ENCODE measurements at regions not wholly inside any gene's neighbourhood (a gene's known extent, or its start where the extent isn't known, plus 50 kb on each side); places are given as distances from the start of the nearest gene placed in this dataset.

GRCh38 chr2:49582946-49583345 lies 428.6 kb upstream of the FSHR start:
- Histone ChIP-seq H3F3A (ENCODE audit: insufficient read depth, low read length) (no peaks in the 10 kb centered on the region), H2AFZ (ENCODE audit: low read length) (no peak overlapping the region), H3K27me3 (ENCODE audit: insufficient read depth, low read length) (no peaks in the 10 kb centered on the region), H3K27ac (ENCODE audit: low read depth, low read length, poor library complexity, severe bottlenecking) (no peak overlapping the region), H4K20me1 (ENCODE audit: insufficient read depth, low read length) (no peaks in the 10 kb centered on the region), H3K79me2 (ENCODE audit: insufficient read depth, low read length) (no peaks in the 10 kb centered on the region), H3K9me3 (ENCODE audit: low read length) (no peaks in the 10 kb centered on the region), H3K4me3 (ENCODE audit: low read depth, low read length, poor library complexity, severe bottlenecking) (no peak overlapping the region), H3K9me2 (ENCODE audit: low read depth, low read length) (no peaks in the 10 kb centered on the region), H3K4me2 (ENCODE audit: low read length) (no peak overlapping the region), H3K36me3 (ENCODE audit: insufficient read depth, low read length) (no peaks in the 10 kb centered on the region), H3K4me1 (ENCODE audit: insufficient read depth, low read length, severe bottlenecking) (no peaks in the 10 kb centered on the region), H3K9ac (ENCODE audit: low read length) (no peak overlapping the region)
- TF ChIP-seq CTCF (IDR thresholded peaks at IDR 0.05; ENCODE audit: low read length) (no peak), EZH2 (IDR thresholded peaks at IDR 0.05; ENCODE audit: borderline replicate concordance, low read length) (no peak)

GRCh38 chr2:49577041-49577440 lies 422.7 kb upstream of the FSHR start:
- TF ChIP-seq EZH2 (IDR thresholded peaks at IDR 0.05; ENCODE audit: borderline replicate concordance, low read length) (no peak), CTCF (IDR thresholded peaks at IDR 0.05; ENCODE audit: low read length) (no peak)
- H3K27ac ChIP-seq (ENCODE audit: low read depth, low read length, poor library complexity, severe bottlenecking), result no peak overlapping the region
- H3K4me3 ChIP-seq (ENCODE audit: low read depth, low read length, poor library complexity, severe bottlenecking), result no peak overlapping the region
- no peak overlapping the region for H2AFZ ChIP-seq (ENCODE audit: low read length)
- no peaks in the 10 kb centered on the region for H3K79me2 ChIP-seq (ENCODE audit: insufficient read depth, low read length)
- H3K4me1 ChIP-seq (ENCODE audit: insufficient read depth, low read length, severe bottlenecking), result no peaks in the 10 kb centered on the region
- no peak overlapping the region for H3K9ac ChIP-seq (ENCODE audit: low read length)
- no peaks in the 10 kb centered on the region for H4K20me1 ChIP-seq (ENCODE audit: insufficient read depth, low read length)
- H3K9me2 ChIP-seq (ENCODE audit: low read depth, low read length), result no peaks in the 10 kb centered on the region
- no peaks in the 10 kb centered on the region for H3F3A ChIP-seq (ENCODE audit: insufficient read depth, low read length)
- no peaks in the 10 kb centered on the region for H3K9me3 ChIP-seq (ENCODE audit: low read length)
- H3K4me2 ChIP-seq (ENCODE audit: low read length), result no peak overlapping the region
- no peaks in the 10 kb centered on the region for H3K36me3 ChIP-seq (ENCODE audit: insufficient read depth, low read length)
- no peaks in the 10 kb centered on the region for H3K27me3 ChIP-seq (ENCODE audit: insufficient read depth, low read length)

- Histone ChIP-seq H2AFZ (ENCODE audit: low read length) (no peak overlapping the region), H3K9ac (ENCODE audit: low read length) (no peak overlapping the region), H3K4me1 (ENCODE audit: insufficient read depth, low read length, severe bottlenecking) (no peaks in the 10 kb centered on the region), H3K79me2 (ENCODE audit: insufficient read depth, low read length) (no peaks in the 10 kb centered on the region), H3K27me3 (ENCODE audit: insufficient read depth, low read length) (no peaks in the 10 kb centered on the region), H3K27ac (ENCODE audit: low read depth, low read length, poor library complexity, severe bottlenecking) (no peak overlapping the region), H3K4me3 (ENCODE audit: low read depth, low read length, poor library complexity, severe bottlenecking) (no peak overlapping the region), H3K9me2 (ENCODE audit: low read depth, low read length) (no peaks in the 10 kb centered on the region), H4K20me1 (ENCODE audit: insufficient read depth, low read length) (no peaks in the 10 kb centered on the region), H3F3A (ENCODE audit: insufficient read depth, low read length) (no peaks in the 10 kb centered on the region), H3K36me3 (ENCODE audit: insufficient read depth, low read length) (no peaks in the 10 kb centered on the region), H3K4me2 (ENCODE audit: low read length) (no peak overlapping the region), H3K9me3 (ENCODE audit: low read length) (no peaks in the 10 kb centered on the region)
- TF ChIP-seq EZH2 (IDR thresholded peaks at IDR 0.05; ENCODE audit: borderline replicate concordance, low read length), result no peak
Observed at GRCh38 chr2:49569176-49569575, 414.9 kb upstream of the FSHR start.

GRCh38 chr2:49567811-49568600 lies 413.7 kb upstream of the FSHR start:
- H3F3A ChIP-seq (ENCODE audit: insufficient read depth, low read length), result no peaks in the 10 kb centered on the region
- no peaks in the 10 kb centered on the region for H3K79me2 ChIP-seq (ENCODE audit: insufficient read depth, low read length)
- H3K4me1 ChIP-seq (ENCODE audit: insufficient read depth, low read length, severe bottlenecking), result no peaks in the 10 kb centered on the region
- no peaks in the 10 kb centered on the region for H3K9me2 ChIP-seq (ENCODE audit: low read depth, low read length)
- no peak overlapping the region for H3K9ac ChIP-seq (ENCODE audit: low read length)
- no peak overlapping the region for H3K4me3 ChIP-seq (ENCODE audit: low read depth, low read length, poor library complexity, severe bottlenecking)
- H2AFZ ChIP-seq (ENCODE audit: low read length), result no peak overlapping the region
- H4K20me1 ChIP-seq (ENCODE audit: insufficient read depth, low read length), result no peaks in the 10 kb centered on the region
- H3K4me2 ChIP-seq (ENCODE audit: low read length), result no peak overlapping the region
- no peaks in the 10 kb centered on the region for H3K9me3 ChIP-seq (ENCODE audit: low read length)
- no peaks in the 10 kb centered on the region for H3K36me3 ChIP-seq (ENCODE audit: insufficient read depth, low read length)
- no peak overlapping the region for H3K27ac ChIP-seq (ENCODE audit: low read depth, low read length, poor library complexity, severe bottlenecking)
- no peak for TF ChIP-seq CTCF (IDR thresholded peaks at IDR 0.05; ENCODE audit: low read length)
- TF ChIP-seq EZH2 (IDR thresholded peaks at IDR 0.05; ENCODE audit: borderline replicate concordance, low read length), result no peak
- H3K27me3 ChIP-seq (ENCODE audit: insufficient read depth, low read length), result no peaks in the 10 kb centered on the region

All from OCI-LY1 (cell line).